EH (cell line): ENCODE measurements at regions not wholly inside any gene's neighbourhood (a gene's known extent, or its start where the extent isn't known, plus 50 kb on each side); places are given as distances from the start of the nearest gene placed in this dataset.
"Not testable (repeated sequence)": the region's sequence is repeated elsewhere in the genome, so short reads cannot be mapped to it uniquely, and the experiment has no call there.

Experiments used
- DNase-seq: peaks from one replicate; pipeline ENCODE4 v3.0.0-alpha.2; 2015; ENCODE audit warnings: low read depth

DNA sequence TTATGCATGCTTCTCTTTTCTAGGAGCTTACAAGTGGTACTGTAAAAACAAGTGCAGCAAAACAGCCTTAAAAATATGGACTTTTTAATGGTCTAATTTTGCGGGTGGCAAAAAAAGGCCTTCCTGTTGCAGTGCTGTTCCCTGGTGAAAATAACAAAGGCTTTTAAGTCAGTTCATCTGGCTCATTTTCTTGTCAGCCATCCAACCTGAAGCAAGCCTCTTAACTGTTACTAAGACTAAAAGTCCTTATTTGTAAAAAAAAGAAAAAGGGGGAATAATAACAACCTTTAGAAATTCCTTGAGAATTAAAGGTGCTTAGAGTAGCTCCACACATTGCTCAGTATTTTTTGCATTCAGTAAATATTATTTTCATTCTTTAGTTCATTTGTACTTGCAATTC is 200.5 kb upstream of the CHORDC1 start:
- no peak for DNase-seq

DNA sequence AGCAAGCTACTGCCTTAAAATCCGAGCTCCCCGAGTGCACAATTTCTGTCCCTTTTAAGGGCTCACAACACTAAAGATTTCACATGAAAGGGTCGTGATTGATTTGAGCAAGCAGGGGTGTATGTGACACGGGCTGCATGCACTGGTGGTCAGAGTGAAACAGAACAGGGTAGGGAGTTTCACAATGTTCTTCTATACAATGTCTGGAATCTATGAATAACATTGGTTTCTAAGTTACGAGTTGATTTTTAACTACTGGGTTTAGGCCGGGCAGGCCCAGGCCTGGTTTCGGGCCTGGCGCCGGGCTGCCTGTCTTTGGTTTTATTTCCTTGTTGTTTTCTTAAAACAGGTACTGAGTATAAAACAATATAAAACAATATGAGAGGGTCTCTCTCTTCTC is 199.9 kb upstream of the CHORDC1 start:
- not testable (repeated sequence) for DNase-seq

DNA sequence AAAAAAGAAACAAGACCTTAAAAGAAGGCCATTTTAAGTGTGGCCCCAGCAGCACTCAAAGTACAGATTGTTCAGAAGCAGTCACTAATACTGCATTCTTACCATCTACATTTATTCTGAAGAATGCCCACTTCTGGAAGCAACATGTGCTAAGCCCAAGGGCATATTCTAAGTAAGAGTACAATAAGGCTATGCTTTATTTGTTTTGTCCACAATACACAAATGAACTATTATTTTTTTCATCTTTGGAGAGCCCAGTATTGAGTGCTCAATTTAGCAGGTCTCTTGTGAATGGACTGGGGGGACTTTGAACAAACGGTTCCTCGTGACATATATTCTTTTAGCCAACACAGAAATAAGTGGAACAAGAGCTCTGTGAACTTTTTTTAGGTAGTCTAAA is 191.4 kb upstream of the CHORDC1 start:
- no peak for DNase-seq

DNA sequence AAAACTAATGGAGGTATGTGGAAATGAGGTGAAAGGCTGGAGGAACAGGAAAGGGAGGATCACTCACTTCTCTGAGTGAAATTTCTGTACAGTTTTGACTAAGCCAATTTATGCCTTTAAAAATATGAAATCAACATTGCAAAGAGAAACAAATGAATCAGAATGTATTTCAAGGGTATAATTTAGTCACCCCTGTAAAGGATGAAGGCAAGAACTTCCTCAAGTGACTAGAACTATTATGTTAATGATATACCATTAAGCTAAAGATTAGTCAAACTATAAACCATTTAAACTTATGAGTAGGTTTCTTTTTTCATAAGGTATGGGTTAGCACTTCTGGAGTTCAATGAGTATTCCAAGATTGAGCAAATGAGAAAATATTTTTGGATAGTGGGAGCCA is 184.5 kb upstream of the CHORDC1 start:
- DNase-seq, result no peak

DNA sequence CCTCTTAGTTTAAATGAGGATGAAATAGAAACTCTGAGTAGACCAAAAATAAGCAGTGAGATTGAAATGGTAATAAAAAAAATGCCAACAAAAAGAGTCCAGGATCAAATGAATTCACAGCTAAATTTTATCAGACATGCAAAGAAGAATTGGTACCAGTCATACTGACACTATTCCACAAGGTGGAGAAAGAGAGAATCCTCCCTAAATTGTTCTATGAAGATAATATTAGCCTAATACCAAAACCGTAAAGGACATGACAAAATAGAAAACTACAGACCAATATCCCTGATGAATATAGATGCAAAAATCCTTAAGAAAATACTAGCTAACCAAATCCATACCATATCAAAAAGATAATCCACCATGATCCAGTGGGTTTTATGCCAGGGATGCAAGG is 169.8 kb upstream of the CHORDC1 start:
- DNase-seq, result no peak

DNA sequence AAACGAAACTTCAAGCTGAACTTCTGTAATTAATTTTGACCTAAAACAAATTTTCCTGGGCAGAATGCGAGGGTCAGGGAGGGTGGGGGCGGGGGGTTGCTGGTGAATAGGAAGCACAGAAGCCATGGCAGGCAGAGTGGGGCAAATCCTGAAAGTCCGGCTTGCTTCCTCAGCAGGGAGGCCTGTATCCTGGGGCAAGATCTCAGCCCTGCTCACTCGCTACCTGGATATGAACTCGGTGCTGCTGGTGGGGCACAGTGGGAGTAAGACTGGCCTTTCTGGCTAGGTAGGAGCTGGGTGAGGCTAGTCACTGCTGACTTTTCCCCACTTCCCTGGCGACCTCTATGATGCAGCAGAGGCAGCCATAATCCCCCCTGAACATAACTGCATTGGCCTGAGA is 168.9 kb upstream of the CHORDC1 start:
- DNase-seq, result no peak

DNA sequence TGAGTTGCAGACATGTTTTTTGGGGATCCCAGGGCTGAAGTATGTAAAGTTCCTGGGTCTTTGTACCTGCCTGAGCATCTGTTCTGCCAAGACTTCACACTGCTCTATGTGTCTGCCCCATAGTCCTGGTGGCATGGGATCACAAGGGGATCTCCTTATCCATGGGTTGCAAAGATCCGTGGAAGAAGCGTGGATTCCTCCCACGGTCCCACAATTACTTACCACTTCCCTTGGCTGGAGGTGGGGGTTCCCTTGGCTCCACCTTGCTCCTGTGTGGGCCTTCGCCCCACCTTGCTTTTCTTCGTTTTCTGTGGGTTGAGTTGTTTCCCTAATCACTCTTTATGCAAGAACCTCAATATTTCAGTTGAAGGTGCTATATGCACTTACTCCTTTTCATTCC is 157.4 kb upstream of the CHORDC1 start:
- DNase-seq, result no peak

DNA sequence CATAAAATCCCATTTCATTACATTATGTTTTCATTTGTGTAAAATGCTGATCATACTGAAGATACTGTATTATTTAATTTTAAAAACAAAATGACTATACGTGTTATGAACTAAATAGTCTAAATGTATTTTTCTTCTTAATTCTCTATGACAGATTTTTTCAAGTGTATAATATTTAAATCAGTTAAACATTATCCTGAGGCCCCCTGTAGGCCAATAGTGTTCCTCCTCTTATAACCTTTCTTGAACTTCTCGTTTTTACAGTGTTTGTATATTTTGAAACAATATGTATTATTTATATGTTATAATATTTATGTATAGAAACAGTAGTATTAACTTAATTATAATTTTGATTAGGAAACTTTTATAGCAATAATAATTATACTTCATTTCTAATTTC is 151.1 kb upstream of the CHORDC1 start:
- no peak for DNase-seq

DNA sequence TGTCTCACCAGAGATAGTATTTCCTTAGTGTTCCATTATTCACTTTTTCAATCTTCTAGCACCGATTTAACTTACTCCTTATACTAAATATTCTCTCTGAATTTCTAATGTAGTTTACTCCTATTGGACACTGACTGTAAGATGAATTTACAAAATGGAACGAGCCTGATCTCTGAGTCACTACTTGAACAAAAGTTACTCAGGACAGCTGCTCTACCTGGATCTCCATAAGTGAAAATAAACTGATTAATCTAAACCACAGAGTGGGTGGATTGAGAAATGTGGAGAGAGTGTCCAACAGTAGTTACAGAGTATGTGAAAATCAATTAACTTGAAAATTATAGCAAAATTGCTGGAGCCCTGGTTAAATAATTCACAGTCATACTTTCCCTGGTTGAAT is 141.7 kb upstream of the CHORDC1 start:
- no peak for DNase-seq

DNA sequence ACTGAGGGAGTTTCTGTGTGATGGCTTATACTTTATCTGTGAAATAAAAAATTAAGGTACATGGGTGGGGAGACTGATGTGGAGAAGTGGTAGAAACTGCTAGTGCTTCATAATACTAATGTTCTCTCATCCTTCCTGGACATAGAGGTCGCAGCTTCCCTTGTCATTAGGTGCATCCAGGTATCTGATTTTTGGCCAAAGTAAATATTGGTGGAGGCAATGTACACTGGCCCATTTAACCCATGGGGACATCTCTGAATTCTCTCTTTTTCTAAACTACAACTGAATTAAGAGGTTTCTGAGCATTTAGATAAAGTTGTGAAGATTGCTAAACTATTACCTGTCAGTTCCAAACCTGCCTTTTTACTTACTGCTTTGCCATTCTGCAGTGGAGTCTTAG is 140.9 kb upstream of the CHORDC1 start:
- DNase-seq, result no peak

DNA sequence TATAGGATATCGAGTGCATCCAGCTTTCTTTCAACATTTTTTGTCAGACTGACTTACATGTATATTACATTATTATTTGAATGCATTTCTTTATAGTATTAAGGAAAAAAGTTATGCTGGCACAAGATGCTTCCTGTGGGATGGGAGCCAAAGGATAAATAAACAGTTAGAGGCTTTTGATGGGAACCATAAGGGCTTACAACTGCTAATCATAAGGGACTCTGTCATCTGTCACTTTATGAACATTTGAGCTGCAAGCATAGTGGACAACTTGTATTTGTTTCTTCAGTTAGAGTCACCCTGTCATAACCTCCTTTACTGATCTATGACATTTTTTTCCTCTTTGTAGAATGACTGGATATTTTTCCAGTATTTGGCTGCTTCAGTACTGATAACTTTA is 132.4 kb upstream of the CHORDC1 start:
- no peak for DNase-seq

DNA sequence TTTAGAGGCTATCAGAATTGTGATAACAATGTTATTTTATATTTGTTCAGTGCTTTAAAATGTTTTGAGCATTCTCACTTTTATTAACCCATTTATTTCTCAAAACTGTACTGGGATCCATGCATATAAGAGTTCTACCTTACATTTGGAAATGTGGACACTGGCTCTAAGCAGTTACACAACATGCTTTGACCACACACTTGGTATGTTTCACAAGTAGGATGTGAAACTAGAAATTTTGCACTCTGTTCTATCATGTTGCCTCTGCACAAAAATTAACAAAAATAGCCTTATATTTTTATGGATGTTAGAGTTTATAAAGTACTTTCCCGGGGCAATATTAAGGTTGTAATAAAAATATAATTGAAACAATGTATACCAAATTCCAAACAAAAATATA is 126.9 kb upstream of the CHORDC1 start:
- DNase-seq, result no peak

DNA sequence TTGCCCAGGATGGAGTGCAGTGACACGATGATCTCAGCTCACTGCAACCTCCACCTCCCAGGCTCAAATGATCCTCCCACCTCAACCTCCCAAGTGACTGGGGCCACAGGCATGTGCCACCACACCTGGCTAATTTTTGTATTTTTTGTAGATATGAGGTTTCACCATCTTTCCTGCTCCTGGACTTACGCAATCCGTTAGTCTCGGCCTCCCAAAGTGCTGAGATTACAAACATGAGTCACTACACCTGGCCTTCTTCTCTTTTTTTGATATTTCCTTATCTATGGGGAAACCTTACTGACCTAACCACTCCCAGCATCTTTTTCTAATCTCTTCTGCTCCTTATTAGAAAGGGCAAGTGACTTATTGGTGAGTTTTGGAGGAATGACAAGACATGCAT is 121.7 kb upstream of the CHORDC1 start:
- no peak for DNase-seq

DNA sequence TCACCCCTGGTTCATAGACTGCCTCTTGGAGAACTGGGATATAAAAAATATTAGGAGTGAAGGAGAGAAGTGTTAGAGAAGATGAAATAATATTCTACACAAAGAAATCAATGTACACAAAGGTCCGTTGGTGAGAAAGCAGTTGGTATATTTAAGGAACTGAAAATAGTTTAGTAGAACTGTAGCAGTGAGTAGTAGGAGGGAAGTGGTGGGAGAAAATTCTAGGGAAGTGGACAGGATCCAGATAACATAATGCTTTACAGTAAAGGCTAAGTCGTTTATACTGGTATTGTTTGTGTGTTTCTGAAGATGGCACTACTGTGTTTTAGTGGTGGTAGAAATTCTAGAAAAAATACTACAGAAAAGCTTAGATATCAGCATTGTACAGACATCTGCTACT is 120.8 kb upstream of the CHORDC1 start:
- DNase-seq, result no peak

DNA sequence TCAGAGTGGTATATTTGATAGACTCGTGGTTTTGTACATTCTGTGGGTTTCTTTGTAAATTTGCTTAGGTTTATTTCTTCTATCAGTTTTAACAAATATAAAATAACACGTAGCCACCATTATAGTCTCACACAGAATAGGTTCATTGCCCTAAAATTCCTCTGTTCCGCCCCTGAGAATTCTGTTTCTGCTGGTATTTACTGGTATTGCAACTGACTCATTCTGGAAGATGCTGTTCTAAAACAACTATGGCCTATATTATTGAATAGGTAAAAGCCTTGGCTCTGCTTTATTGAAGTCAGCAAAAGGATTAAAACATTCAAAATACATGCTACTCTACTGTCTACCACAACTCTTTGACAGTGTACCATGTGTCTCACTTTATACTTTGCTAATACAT is 119.1 kb upstream of the CHORDC1 start:
- DNase-seq, result no peak

DNA sequence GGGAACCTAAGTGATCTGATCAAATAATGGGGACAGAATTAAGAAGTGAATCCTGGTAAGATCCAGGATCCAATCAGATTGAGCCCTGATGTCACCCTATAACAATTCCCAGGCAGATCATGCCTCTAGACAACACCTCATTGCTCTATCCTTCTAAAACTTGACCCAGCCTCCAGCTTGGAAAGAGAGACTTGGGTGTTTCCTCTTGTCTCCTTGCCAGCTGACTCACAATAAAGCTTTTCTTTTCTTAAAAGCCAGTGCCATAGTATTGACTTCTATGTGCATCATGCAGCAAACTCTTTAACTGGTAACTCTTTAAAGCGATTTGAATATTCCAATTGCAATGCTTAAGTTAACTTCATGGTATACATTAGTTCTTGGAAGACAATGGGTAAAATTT is 109.6 kb upstream of the CHORDC1 start:
- DNase-seq, result no peak

DNA sequence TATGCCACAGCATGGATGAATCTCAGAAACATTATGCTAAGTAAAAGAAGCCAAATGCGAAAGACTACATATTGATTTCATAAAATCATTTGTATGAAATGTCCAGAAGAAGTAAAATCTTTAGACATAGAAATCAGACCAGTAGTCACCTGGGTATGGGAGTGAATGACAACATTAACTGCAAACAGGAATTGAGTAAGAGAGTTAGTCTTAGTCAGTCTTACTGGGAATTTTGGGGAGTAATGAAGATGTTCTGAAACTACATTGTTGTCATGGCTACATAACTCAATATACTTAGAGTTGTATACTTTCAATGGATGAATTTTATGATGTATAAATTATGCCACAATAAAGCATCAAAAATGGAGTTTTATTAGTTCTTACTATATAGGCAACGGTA is 107.8 kb upstream of the CHORDC1 start:
- no peak for DNase-seq

DNA sequence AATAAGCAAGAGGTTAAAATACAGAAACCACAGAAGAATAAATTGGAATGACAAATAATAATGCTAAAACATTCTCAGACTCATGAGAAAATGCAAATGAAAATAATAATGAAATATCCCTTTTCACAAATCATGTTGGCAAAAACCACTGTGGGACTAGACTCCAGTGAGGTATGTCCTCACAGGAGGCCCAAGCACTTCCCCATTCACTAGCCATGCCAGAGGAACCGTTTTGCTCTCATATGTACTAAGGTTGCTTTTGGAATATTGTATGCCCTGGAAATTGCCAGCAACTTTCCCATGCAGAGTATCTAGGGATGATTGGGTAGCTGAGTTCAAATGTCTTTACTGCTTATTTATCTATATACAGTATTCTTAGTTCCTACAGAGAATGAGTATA is 106.2 kb upstream of the CHORDC1 start:
- DNase-seq, result no peak

DNA sequence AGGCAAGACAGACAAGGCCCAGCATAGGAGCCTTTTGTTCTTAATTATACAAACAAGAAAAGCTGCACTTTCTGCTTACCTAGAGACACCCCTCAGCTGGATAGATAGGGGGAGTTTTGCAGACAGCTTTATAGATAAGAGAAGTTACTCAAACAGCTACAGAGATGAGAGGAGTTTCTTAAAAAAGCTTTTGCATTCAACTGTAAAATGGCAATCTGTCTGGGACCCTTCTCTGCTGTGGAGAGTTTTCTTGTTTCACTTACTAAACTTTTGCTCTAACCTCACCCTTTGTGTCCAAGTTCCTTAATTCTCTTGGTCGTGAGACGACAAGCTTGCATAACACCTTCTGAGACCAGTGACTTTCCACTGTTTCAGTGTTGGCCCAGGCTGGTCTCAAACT is 103.8 kb upstream of the CHORDC1 start:
- DNase-seq, result no peak

DNA sequence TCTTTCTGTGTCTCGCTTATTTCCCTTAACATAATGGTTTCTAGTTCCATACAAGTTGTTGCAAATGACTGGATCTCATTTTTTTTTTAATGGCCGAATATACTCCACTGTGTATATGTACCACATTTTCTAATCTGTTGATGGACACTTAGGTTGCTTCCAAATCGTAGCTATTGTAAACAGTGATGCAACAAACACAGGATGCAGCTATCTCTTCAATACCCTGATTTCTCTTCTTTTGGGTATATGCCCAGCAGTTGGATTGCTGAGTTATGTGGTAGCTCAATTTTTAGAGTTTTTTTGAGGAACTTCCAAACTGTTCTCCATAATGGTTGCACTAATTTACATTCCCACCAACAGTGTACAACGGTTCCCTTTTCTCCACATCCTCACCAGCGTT is 100.4 kb upstream of the CHORDC1 start:
- DNase-seq, result no peak

DNA sequence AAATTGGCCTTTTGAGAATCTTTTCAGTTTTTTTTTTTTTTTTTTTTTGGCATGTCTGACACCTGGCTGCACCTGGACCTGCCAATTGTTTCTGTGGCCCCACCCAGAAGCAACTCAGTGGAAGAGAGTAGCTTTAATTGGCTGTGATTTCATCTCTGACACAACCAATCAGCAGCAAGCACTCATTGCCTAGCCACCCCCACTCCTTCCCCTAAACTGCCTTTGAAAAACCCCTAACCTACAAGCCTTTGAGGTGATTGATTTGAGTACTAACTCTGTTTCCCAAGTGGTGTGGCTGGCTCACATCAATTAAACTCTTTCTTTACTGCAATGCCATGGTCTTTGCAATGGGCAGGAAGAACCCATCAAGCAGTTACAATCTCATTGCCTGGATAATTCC is 98.2 kb upstream of the CHORDC1 start:
- DNase-seq, result no peak

DNA sequence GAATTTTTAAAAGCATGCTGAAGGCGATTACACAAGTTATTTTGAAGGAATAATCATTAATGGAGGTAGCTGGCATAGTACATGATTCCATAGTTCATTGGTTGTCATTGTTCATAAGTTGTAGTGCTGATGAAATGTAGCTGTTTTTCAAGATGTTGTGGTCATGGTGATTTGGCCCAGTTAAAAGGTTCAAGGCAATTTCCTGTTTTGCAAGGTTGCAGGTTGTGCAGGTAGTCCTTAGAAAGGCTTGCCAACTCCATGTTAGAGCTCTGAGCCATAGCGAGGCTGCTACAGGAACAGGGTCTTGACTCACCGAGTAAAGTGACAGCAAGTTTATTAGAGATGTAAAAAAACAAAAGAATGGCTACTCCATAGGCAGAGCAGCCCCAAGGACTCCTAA is 95.8 kb upstream of the CHORDC1 start:
- no peak for DNase-seq

DNA sequence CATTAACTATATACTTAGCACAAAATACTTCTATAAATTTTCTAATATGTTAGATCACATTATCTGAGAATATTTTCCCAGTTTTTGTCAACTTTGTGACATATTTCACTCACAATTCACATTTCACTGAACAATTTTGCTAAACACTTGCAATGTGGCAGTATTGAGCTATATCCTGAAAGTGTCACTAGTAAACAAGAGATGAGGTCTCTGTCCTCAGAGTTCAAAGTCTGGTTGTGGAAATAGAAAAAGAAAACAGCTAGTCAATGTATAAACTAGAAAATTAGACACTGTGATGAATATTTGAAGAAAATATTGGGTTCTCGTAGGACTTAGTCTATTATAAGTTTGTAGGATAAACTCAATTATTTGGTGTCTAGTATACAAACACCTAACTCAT is 87.4 kb upstream of the CHORDC1 start:
- no peak for DNase-seq

DNA sequence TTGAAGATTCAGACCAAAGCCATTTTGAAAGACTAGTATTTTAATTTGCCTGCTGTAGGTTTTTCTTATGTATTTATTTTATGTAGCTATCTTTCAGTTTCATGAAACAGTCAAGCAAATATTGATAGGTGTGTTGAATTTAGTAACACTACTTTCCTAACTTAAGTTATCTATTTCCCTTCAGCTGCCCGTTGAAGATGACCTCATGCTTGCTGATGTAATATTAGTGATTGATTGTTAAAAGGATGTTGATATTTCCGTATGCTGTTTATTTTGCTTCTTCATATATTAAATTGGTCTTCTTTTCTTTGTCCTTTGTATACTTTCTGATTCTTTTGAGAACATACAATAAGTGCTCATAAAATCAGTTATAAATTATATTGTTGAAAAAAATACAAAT is 86.8 kb upstream of the CHORDC1 start:
- no peak for DNase-seq

DNA sequence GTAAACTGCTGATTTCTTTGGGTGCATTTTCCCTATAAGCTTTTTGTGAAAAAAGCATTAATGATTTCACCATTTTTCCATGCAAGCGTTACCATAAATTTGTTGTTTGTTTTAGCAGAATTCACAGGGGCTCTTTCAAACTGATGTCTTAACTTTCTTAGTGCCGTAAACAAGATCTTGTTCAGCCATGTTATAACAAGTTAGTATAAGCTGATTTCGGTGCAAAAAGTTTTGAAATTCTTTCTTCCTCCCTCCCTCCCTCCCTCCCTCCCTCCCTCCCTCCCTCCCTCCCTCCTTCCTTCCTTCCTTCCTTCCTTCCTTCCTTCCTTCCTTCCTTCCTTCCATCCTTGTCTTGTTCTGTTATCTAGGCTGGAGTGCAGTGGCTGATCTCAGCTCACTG is 71.7 kb upstream of the CHORDC1 start:
- no peak for DNase-seq

DNA sequence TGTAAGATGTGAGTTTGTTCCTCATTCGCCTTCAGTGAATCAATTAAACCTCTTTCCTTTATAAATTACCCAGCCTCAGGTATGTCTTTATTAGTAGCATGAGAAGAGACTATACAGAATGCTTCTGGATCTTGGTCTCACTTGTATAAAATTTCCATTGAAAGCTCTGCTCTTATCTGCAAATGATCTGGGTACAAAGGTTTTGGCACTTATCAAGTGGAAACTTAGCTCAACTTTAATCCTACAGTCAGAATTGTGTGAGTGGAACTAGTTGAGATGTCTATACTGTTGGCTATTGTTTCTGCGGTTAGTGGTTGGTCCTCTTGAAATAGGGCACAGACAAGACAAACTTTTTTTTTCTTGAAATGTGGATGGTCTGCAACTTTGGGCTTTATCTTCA is 71.2 kb upstream of the CHORDC1 start:
- no peak for DNase-seq
